ENCODE measurements at regions not wholly inside any gene's neighbourhood (a gene's known extent, or its start where the extent isn't known, plus 50 kb on each side); places are given as distances from the start of the nearest gene placed in this dataset.

DNA sequence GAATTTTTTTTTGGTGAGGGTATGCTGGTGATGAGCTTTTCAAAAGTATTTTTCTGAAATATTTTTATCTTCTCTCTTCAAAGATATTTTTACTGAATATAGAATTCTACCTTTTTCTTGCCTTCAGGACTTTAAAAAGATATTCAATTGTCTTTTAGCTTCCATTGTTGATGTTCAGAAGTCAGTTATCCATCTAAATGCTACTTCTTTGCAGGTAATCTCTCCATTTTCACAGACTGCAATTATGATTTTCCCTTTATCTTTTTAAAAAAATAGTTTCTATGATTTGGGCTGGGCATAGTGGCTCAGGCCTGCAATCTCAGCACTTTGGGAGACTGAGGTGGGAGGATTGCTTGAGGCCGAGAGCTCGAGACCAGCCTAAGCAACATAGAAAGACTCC lies 222.4 kb downstream of the IL20RB start:
- TF ChIP-seq, protein P1, sequence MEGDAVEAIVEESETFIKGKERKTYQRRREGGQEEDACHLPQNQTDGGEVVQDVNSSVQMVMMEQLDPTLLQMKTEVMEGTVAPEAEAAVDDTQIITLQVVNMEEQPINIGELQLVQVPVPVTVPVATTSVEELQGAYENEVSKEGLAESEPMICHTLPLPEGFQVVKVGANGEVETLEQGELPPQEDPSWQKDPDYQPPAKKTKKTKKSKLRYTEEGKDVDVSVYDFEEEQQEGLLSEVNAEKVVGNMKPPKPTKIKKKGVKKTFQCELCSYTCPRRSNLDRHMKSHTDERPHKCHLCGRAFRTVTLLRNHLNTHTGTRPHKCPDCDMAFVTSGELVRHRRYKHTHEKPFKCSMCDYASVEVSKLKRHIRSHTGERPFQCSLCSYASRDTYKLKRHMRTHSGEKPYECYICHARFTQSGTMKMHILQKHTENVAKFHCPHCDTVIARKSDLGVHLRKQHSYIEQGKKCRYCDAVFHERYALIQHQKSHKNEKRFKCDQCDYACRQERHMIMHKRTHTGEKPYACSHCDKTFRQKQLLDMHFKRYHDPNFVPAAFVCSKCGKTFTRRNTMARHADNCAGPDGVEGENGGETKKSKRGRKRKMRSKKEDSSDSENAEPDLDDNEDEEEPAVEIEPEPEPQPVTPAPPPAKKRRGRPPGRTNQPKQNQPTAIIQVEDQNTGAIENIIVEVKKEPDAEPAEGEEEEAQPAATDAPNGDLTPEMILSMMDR (IDR thresholded peaks at IDR 0.05), result no peak
- no peak for TF ChIP-seq POLR2A (IDR thresholded peaks at IDR 0.05)

All from esophagus squamous epithelium (tissue), 4 donors.